Caco-2 (cell line): ENCODE measurements at regions not wholly inside any gene's neighbourhood (a gene's known extent, or its start where the extent isn't known, plus 50 kb on each side); places are given as distances from the start of the nearest gene placed in this dataset.

Experiments used
- BruUV-seq: library from RNA; stranded (reverse); fragments of 400-500 nt; replicated peaks from 2 replicates; lab custom pipeline; 2021; lab: Mats Ljungman, UMichigan
- CTCF ChIA-PET: fragments of 300-600 bp; sonication (Branson Sonifier 250); formaldehyde crosslinking; loops from one replicate; lab custom pipeline; 2022; ENCODE audit warnings: antibody characterized with exemption; lab: Charles Lee
- POLR2A ChIA-PET: fragments of 300-600 bp; sonication (Branson Sonifier 250); formaldehyde crosslinking; loops from one replicate; lab custom pipeline; 2022; ENCODE audit warnings: antibody characterized with exemption; lab: Charles Lee
- DNase-seq, 2 experiments: peaks; one replicate each; pipeline versions ENCODE4 v3.0.0 to v3.0.0-alpha.2; 2020 to 2022
- H3K27me3 ChIP-seq: replicated peaks from 2 replicates; pipeline ENCODE4 v1.6.0; 2011; ENCODE audit warnings: low read length; ENCODE audit not compliant: control insufficient read depth, insufficient read depth
- H3K36me3 ChIP-seq: 2 replicates; pipeline ENCODE4 v1.5.1; 2011; ENCODE audit warnings: low read length; ENCODE audit not compliant: control insufficient read depth, insufficient read depth
- H3K4me1 ChIP-seq: fragments of 250-450 bp; sonication (Bioruptor Pico); 2 replicates; pipeline ENCODE4 v1.5.1; 2020; ENCODE audit warnings: mild to moderate bottlenecking
- H3K4me3 ChIP-seq: 2 replicates; pipeline ENCODE4 v1.5.1; 2011; ENCODE audit warnings: low read depth, mild to moderate bottlenecking, control low read depth, low read length
- H3K9me3 ChIP-seq: fragments of 250-450 bp; sonication (Bioruptor Pico); 2 replicates; pipeline ENCODE4 v1.5.1; 2020; ENCODE audit warnings: mild to moderate bottlenecking, moderate library complexity
- H3K27ac Mint-ChIP-seq: one replicate; pipeline ENCODE4 v1.8.0; 2022; ENCODE audit warnings: mixed read lengths; ENCODE audit not compliant: unreplicated experiment
- H3K27me3 Mint-ChIP-seq: one replicate; pipeline ENCODE4 v1.8.0; 2022; ENCODE audit warnings: mixed read lengths; ENCODE audit not compliant: insufficient read depth, unreplicated experiment
- H3K36me3 Mint-ChIP-seq: one replicate; pipeline ENCODE4 v1.8.0; 2022; ENCODE audit warnings: mild to moderate bottlenecking, mixed read lengths; ENCODE audit not compliant: insufficient read depth, unreplicated experiment
- H3K4me1 Mint-ChIP-seq: one replicate; pipeline ENCODE4 v1.8.0; 2022; ENCODE audit warnings: low read depth, mixed read lengths; ENCODE audit not compliant: unreplicated experiment
- H3K4me3 Mint-ChIP-seq: one replicate; pipeline ENCODE4 v1.8.0; 2022; ENCODE audit warnings: mild to moderate bottlenecking, moderate library complexity, mixed read lengths; ENCODE audit not compliant: unreplicated experiment
- H3K9me3 Mint-ChIP-seq: one replicate; pipeline ENCODE4 v1.8.0; 2022; ENCODE audit warnings: mixed read lengths; ENCODE audit not compliant: unreplicated experiment
- intact Hi-C: fragments of 100-400 bp; cut with micrococcal nuclease; formaldehyde crosslinking; loops from one replicate; pipeline ENCODE4 v1.10.0; 2022; ENCODE audit not compliant: unreplicated experiment
- TF ChIP-seq, protein P1 (sequence below), 2 experiments: fragments of 200-600 bp in 1 of 2; IDR thresholded peaks; 1 replicate in 1 of 2; 2 replicates in 1 of 2; pipeline versions ENCODE4 v1.5.1 to v1.8.0; 2011 to 2022; ENCODE audit warnings: antibody characterized with exemption in 1 of 2, control low read depth in 1 of 2, inconsistent platforms in 1 of 2, low read depth in 1 of 2, low read length in 1 of 2, mild to moderate bottlenecking in 1 of 2, moderate library complexity in 1 of 2; ENCODE audit not compliant: insufficient read depth in 1 of 2, severe bottlenecking in 1 of 2, unreplicated experiment in 1 of 2

DNA sequence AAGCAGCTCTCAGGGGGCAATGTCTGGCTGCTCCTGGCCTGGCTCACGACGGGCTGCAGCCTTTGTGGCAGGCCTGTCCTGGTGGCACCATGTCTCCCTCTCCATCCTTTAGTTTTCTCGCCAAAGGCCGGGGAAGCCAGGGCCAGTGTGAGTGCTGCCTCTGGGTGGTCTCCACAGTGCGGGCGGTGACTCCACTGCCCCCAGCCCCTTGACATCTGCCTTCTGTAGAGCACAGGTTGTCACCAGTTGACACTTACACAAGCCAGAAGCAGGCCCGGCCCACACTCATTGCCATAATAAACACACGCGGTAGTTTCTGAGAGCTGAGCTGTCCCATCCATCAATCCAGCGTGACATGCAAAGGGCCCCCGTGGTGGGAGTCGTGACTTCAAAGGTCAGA, 219.5 kb downstream of the TFAP2C start:
- Histone ChIP-seq H3K4me3 (no peak overlapping the region), H3K9me3 (peaks cover 5% of the 10 kb centered on the region; the same call in 1 of the 2 replicates), H3K4me1 (no peaks in the 10 kb centered on the region), H3K36me3 (no peaks in the 10 kb centered on the region), H3K27me3 (no peaks in the 10 kb centered on the region; the same call in 1 of the 2 replicates)
- no peak overlapping the region for H3K4me3 Mint-ChIP-seq
- POLR2A ChIA-PET, result no interaction called here
- no peaks in the 10 kb centered on the region for H3K9me3 Mint-ChIP-seq
- H3K27ac Mint-ChIP-seq, result no peak overlapping the region
- intact Hi-C loops, result no loop called here
- TF ChIP-seq, protein P1, sequence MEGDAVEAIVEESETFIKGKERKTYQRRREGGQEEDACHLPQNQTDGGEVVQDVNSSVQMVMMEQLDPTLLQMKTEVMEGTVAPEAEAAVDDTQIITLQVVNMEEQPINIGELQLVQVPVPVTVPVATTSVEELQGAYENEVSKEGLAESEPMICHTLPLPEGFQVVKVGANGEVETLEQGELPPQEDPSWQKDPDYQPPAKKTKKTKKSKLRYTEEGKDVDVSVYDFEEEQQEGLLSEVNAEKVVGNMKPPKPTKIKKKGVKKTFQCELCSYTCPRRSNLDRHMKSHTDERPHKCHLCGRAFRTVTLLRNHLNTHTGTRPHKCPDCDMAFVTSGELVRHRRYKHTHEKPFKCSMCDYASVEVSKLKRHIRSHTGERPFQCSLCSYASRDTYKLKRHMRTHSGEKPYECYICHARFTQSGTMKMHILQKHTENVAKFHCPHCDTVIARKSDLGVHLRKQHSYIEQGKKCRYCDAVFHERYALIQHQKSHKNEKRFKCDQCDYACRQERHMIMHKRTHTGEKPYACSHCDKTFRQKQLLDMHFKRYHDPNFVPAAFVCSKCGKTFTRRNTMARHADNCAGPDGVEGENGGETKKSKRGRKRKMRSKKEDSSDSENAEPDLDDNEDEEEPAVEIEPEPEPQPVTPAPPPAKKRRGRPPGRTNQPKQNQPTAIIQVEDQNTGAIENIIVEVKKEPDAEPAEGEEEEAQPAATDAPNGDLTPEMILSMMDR (IDR thresholded peaks at IDR 0.05; ENCODE audit: insufficient read depth in 1 of 2, low read depth in 1 of 2, low read length in 1 of 2, severe bottlenecking in 1 of 2, unreplicated experiment in 1 of 2), result no peak
- peaks cover 4% of the 10 kb centered on the region for H3K27me3 Mint-ChIP-seq
- BruUV-seq, result no TSS peak
- H3K4me1 Mint-ChIP-seq, result no peaks in the 10 kb centered on the region
- no peak for DNase-seq
- CTCF ChIA-PET, result interaction anchor here (1.2 kb wide), 1 partner anchor 125 kb away, joined by 4 read pairs; no protein-coding TSS in a partner anchor
- no peaks in the 10 kb centered on the region for H3K36me3 Mint-ChIP-seq

DNA sequence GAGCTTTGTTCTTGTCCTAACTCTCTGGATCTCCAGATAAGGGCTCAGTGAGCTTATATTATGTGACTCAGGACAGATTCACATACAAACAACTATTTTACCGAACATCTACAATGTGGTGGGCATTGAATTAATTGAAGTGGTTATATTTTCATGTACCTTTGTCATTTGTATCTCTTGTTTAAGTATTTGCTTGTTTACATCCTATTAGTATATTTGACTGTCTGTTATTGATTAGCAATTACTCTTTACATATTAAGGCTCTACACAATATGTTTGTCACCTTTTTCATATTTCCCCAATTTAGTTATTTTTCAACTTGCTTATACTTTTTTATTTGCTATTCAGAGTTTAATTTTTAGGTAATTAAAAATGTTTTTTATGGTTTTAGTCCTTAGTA, 222.4 kb downstream of the TFAP2C start:
- peaks cover 4% of the 10 kb centered on the region for H3K27me3 Mint-ChIP-seq
- H3K27ac Mint-ChIP-seq, result no peak overlapping the region
- no peaks in the 10 kb centered on the region for H3K9me3 Mint-ChIP-seq
- H3K4me1 Mint-ChIP-seq, result no peaks in the 10 kb centered on the region
- H3K4me3 Mint-ChIP-seq, result no peak overlapping the region
- no peaks in the 10 kb centered on the region for H3K36me3 ChIP-seq
- TF ChIP-seq, protein P1 (IDR thresholded peaks at IDR 0.05; ENCODE audit: insufficient read depth in 1 of 2, low read depth in 1 of 2, low read length in 1 of 2, severe bottlenecking in 1 of 2, unreplicated experiment in 1 of 2), result no peak
- intact Hi-C loops, result no loop called here
- POLR2A ChIA-PET, result no interaction called here
- no peaks in the 10 kb centered on the region for H3K27me3 ChIP-seq
- no TSS peak for BruUV-seq
- H3K4me3 ChIP-seq, result no peak overlapping the region
- DNase-seq, result no peak
- CTCF ChIA-PET, result no interaction called here
- H3K36me3 Mint-ChIP-seq, result no peaks in the 10 kb centered on the region
- no peaks in the 10 kb centered on the region for H3K4me1 ChIP-seq
- H3K9me3 ChIP-seq, result peaks cover 5% of the 10 kb centered on the region; the same call in 1 of the 2 replicates

DNA sequence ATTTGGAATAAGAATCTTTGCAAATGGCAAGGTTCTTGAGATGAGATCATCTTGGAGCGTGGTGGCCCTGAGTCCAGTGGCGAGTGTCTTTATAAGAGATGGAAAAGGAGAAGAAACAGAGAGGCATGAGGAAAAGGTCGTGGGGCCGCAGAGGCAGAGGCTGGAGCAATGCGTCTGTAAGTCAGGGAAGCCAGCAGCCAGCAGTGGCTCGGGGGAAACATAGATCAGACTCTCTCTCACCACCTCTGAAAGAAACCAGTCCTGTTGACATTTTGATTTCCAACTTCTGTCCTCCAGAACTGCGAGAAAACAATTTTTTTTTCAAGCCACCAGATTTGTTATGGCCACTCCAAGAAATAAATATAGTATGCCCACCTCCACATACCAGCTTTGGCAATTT, 226.6 kb downstream of the TFAP2C start:
- Histone ChIP-seq H3K9me3 (peaks cover 5% of the 10 kb centered on the region; the same call in 1 of the 2 replicates), H3K4me3 (no peak overlapping the region), H3K4me1 (0 out of 2 replicates have a peak, but pooled peaks cover 8% of the 10 kb centered on the region), H3K36me3 (no peaks in the 10 kb centered on the region), H3K27me3 (no peaks in the 10 kb centered on the region)
- ChIA-PET POLR2A (no interaction called here), CTCF (no interaction called here)
- Mint-ChIP-seq H3K36me3 (no peaks in the 10 kb centered on the region), H3K27ac (no peak overlapping the region), H3K4me3 (no peak overlapping the region), H3K9me3 (no peaks in the 10 kb centered on the region), H3K27me3 (peaks cover 3% of the 10 kb centered on the region), H3K4me1 (no peaks in the 10 kb centered on the region)
- no TSS peak for BruUV-seq
- DNase-seq, result no peak
- TF ChIP-seq, protein P1 (IDR thresholded peaks at IDR 0.05; ENCODE audit: insufficient read depth in 1 of 2, low read depth in 1 of 2, low read length in 1 of 2, severe bottlenecking in 1 of 2, unreplicated experiment in 1 of 2), result no peak
- intact Hi-C loops, result no loop called here
